RWPE2 (cell line): ENCODE measurements at regions not wholly inside any gene's neighbourhood (a gene's known extent, or its start where the extent isn't known, plus 50 kb on each side); places are given as distances from the start of the nearest gene placed in this dataset.

Experiments
- ATAC-seq: fragments of 200-7000 bp; cut with Tn5 transposase; 3 replicates; pipeline ENCODE4 v1.9.1; 2021; ENCODE audit warnings: low read depth
- DNase-seq: peaks from one replicate; pipeline ENCODE4 v3.0.0-alpha.2; 2020; ENCODE audit warnings: low spot score
- H3K27ac ChIP-seq: fragments of 450-650 bp; 2 replicates; pipeline ENCODE4 v1.5.1; 2017; ENCODE audit warnings: mild to moderate bottlenecking; ENCODE audit not compliant: poor library complexity, severe bottlenecking
- H3K27me3 ChIP-seq: fragments of 250-450 bp; sonication (Bioruptor Pico); 2 replicates; pipeline ENCODE4 v1.5.1; 2021; ENCODE audit warnings: mild to moderate bottlenecking, moderate library complexity; ENCODE audit not compliant: insufficient read depth, poor library complexity, severe bottlenecking
- H3K36me3 ChIP-seq: fragments of 250-450 bp; sonication (Bioruptor Pico); 2 replicates; pipeline ENCODE4 v1.5.1; 2020; ENCODE audit warnings: low read depth, mild to moderate bottlenecking, moderate library complexity
- H3K4me1 ChIP-seq: fragments of 250-450 bp; sonication (Bioruptor Pico); 2 replicates; pipeline ENCODE4 v1.5.1; 2021; ENCODE audit warnings: mild to moderate bottlenecking, moderate library complexity; ENCODE audit not compliant: insufficient read depth, poor library complexity, severe bottlenecking
- H3K4me3 ChIP-seq: fragments of 250-450 bp; sonication (Bioruptor Pico); 2 replicates; pipeline ENCODE4 v1.5.1; 2021; ENCODE audit warnings: mild to moderate bottlenecking, moderate library complexity; ENCODE audit not compliant: severe bottlenecking
- H3K9me3 ChIP-seq: fragments of 250-450 bp; sonication (Bioruptor Pico); 2 replicates; pipeline ENCODE4 v1.5.1; 2021; ENCODE audit warnings: mild to moderate bottlenecking, moderate library complexity; ENCODE audit not compliant: severe bottlenecking
- TF ChIP-seq, protein P1 (sequence below): fragments of 450-650 bp; IDR thresholded peaks from one replicate; pipeline ENCODE4 v1.5.1; 2017; ENCODE audit warnings: mild to moderate bottlenecking, moderate library complexity; ENCODE audit not compliant: poor library complexity, severe bottlenecking

- Histone ChIP-seq H3K27me3 (no peaks in the 10 kb centered on the region), H3K4me1 (no peaks in the 10 kb centered on the region), H3K27ac (no peak overlapping the region), H3K9me3 (no peaks in the 10 kb centered on the region), H3K36me3 (no peaks in the 10 kb centered on the region), H3K4me3 (no peak overlapping the region)
- no peak for ATAC-seq
- DNase-seq = no peak
- TF ChIP-seq, protein P1, sequence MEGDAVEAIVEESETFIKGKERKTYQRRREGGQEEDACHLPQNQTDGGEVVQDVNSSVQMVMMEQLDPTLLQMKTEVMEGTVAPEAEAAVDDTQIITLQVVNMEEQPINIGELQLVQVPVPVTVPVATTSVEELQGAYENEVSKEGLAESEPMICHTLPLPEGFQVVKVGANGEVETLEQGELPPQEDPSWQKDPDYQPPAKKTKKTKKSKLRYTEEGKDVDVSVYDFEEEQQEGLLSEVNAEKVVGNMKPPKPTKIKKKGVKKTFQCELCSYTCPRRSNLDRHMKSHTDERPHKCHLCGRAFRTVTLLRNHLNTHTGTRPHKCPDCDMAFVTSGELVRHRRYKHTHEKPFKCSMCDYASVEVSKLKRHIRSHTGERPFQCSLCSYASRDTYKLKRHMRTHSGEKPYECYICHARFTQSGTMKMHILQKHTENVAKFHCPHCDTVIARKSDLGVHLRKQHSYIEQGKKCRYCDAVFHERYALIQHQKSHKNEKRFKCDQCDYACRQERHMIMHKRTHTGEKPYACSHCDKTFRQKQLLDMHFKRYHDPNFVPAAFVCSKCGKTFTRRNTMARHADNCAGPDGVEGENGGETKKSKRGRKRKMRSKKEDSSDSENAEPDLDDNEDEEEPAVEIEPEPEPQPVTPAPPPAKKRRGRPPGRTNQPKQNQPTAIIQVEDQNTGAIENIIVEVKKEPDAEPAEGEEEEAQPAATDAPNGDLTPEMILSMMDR = no peak
These were observed 121.1 kb upstream of the GUCY1A2 start for GRCh38 chr11:107139396-107139795.

GRCh38 chr11:107136892-107137291, 118.6 kb upstream of the GUCY1A2 start:
- H3K4me1 ChIP-seq = no peaks in the 10 kb centered on the region
- DNase-seq (no peak), ATAC-seq (no peak)
- H3K36me3 ChIP-seq = no peaks in the 10 kb centered on the region
- no peak overlapping the region for H3K27ac ChIP-seq
- TF ChIP-seq, protein P1 = no peak
- H3K4me3 ChIP-seq = no peak overlapping the region
- no peaks in the 10 kb centered on the region for H3K27me3 ChIP-seq
- no peaks in the 10 kb centered on the region for H3K9me3 ChIP-seq

- Histone ChIP-seq H3K4me3 (no peak overlapping the region), H3K27me3 (no peaks in the 10 kb centered on the region), H3K36me3 (no peaks in the 10 kb centered on the region), H3K27ac (no peak overlapping the region), H3K4me1 (no peaks in the 10 kb centered on the region), H3K9me3 (no peaks in the 10 kb centered on the region)
- no peak for DNase-seq
- no peak for ATAC-seq
- TF ChIP-seq, protein P1 = no peak
These were observed 113.5 kb upstream of the GUCY1A2 start for GRCh38 chr11:107131756-107132155.

- H3K9me3 ChIP-seq = no peaks in the 10 kb centered on the region
- ATAC-seq = no peak
- TF ChIP-seq, protein P1 = no peak
- H3K27ac ChIP-seq = no peak overlapping the region
- H3K36me3 ChIP-seq = no peaks in the 10 kb centered on the region
- H3K27me3 ChIP-seq = no peaks in the 10 kb centered on the region
- no peak overlapping the region for H3K4me3 ChIP-seq
- H3K4me1 ChIP-seq = no peaks in the 10 kb centered on the region
- no peak for DNase-seq
These were observed 104.7 kb upstream of the GUCY1A2 start for GRCh38 chr11:107123022-107123421.

- H3K4me3 ChIP-seq = no peak overlapping the region
- no peak for ATAC-seq
- no peak for DNase-seq
- TF ChIP-seq, protein P1 = no peak
- no peaks in the 10 kb centered on the region for H3K9me3 ChIP-seq
- H3K27ac ChIP-seq = no peak overlapping the region
- H3K36me3 ChIP-seq = no peaks in the 10 kb centered on the region
- H3K27me3 ChIP-seq = no peaks in the 10 kb centered on the region
- H3K4me1 ChIP-seq = no peaks in the 10 kb centered on the region
These were observed 99.9 kb upstream of the GUCY1A2 start for GRCh38 chr11:107118025-107118720.
